ENCODE measurements at regions not wholly inside any gene's neighbourhood (a gene's known extent, or its start where the extent isn't known, plus 50 kb on each side); places are given as distances from the start of the nearest gene placed in this dataset.
A peak's percentile ranks its signal among the peaks of the same experiment; 100 is the strongest.

DNA sequence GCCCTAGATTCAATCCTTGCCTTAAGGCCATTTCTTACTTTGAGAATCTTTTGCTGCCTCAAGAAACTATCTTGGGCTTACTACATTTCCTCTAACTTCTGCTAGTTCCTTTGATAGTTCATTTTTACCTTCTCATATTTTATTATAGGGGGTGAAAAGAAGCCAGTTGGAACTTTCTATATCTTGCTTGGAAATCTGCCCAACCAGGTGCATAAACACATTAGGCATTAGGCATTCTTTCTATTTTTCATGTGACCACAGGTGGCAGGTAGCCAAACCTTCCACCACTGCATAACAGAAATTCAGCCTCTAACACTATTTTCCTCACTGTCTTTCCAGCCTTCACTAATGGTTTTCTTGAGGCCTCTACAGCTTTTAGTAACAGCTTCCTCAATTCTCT lies 300.0 kb upstream of the SP8 start:
- no peak for DNase-seq (ENCODE audit: low read depth, low spot score)

DNA sequence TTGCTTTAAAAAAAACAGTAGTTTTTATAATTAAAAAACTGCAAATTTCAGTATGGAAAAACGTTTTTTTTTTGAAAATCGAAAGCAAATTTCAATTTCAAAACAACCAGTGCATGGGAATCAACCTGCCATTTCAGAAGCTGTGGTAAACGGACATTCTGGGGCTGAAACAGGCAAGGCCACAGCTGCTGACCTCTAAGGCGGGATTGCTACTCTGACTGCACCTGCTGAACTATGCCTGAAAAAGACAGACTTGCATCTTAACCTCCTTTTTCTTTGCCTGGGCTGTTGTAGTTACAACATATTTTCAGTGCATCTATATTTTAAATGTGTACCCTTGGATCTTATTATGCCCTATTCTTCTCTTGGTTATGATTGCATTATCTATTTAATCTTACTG lies 303.0 kb upstream of the SP8 start:
- no peak for DNase-seq (ENCODE audit: low read depth, low spot score)

DNA sequence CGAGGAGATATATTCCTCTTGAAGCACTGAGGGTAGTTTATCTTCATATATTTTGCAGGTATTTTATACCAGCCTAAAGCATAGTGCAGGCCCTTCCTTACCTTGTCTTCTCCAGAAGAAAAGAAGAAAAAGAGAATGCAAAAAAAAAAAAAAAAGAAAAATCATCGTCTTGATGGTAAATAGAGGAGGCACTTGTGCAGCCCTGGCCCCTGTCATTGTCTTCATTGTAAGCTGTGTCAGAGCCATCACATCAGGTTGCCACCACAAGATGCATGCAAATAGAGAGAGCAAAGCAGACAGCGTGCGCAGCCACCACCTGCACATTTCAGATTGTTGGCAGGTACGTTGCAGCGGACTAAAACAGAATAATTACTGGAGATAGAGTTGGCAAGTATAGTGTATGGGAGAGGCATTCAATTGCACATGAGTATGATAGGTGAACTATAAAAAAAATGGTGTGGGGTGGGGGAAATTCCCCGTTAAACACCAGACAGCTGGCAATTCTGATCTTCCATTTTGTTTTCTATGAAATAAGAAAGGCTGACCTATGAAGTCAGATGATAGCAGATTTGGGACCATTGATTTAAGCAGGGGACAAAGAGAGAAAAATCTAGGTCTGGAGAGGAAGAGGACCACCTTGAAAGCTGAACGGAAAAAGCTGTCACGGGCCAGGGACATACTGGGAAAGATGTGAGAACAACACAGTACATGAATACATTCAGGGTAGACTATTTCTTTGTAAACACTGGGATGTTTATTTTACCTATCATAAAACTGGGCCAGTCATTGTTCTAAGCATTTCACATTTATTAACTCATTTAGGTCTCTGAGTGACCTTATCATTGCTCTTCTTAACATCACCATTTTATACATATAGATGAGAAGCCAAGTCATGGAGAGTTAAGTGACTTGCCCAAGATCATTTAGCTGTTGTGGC lies 306.3 kb upstream of the SP8 start:
- DNase-seq (ENCODE audit: low read depth, low spot score) = no peak

DNA sequence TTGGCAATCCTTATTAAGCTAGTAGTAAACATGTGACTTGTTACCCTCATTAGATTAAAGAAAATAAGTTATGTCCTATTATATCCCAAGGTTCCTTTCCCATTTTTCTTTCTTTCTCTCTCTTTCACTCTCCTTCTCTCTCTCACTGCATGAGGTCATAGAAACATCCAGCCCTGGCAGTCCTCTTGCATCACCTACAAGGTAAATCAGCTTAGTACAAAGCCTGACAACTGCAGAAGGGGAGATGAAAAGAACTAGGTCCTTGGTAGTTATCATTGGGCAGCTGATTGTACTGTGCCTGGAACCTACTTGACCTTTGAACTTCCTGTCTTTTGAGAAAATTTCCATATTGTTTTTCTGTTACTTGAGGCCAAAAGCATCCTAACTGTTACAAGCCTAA lies 307.9 kb upstream of the SP8 start:
- no peak for DNase-seq (ENCODE audit: low read depth, low spot score)

DNA sequence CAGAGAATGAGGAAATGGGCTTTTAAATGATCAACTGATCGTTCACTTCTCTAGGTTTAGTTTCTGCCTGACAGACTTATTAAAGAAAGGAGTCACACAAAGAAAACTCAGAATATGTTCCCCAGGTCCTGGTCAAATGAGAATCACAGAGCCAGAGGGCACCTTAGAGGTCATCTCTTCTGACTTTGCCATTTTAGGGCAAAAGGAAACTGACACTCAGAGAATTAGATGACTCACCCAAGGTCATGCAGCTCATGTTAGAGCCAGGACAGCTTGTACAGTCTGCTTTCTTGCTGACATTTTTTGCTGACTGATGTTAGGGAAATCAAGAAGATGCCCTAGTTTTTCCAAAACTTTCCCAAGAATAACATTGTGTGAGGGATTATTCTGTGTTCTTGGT lies 312.7 kb upstream of the SP8 start:
- DNase-seq (ENCODE audit: low read depth, low spot score) = no peak

DNA sequence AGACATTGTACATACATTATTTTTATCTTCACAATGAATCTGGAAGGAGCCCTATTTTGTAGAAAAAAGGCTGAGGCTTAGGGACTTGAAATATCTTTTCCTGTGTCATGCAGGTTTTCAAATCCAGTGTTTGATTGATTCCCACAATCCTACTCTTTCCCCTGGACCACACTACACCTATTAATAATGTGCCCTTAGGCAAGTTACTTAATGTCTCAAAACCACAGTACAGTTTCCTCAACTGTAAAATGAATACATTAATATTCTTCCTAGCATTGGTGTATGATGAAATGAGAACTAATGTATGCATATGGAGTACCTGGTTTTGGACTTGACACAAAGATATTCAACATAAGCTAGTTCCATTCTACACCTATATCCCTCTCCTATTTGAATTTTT lies 313.3 kb upstream of the SP8 start:
- DNase-seq (ENCODE audit: low read depth, low spot score) = no peak

DNA sequence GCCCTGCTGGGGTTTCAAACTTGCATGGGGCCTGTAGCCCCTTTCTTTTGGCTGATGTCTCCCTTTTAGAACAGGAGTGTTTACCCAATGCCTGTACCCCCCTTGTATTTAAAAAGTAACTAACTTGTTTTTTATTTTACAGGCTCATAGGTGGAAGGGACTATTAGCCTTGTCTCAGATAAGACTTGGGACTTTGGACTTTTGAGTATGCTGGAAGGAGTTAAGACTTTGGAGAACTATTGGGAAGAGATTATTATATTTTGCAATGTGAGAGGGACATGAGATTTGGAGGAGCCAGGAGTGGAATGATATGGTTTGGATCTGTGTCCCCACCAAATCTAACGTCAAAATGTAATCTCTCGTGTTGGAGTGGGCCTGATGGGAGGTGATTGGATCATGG lies 314.9 kb upstream of the SP8 start:
- DNase-seq (ENCODE audit: low read depth, low spot score) = no peak

DNA sequence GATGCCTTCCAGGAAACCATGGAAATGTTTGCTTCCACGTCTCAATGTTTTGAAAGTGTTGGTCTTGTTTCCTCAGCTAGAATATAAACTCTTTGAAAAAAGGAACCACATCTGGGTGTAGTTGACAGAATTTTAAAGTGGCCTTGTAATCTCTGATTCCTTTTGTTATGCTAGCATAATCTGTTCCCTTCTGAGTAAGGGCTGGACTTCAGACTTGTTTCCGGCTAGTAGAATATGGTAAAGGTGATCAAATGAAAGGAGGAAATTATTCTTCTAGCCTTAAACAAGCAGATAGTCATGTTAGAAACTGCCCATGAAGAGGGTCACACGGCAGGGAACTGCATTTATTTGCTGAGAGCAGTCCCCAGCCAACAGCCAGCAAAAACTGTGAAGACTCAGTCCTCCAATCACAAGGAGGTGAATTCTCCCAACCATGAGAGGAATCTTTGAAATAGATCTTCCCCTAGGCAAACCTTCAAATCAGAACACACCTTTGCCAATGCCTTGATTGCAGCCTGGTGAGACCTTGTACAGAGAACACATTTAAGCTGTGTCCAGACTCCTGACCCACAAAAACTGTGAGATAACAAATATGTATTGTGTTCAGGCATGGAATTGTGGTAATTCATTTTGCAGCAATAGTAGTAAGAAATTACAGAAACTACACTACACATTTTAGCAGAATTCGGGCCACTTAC lies 316.9 kb upstream of the SP8 start:
- DNase-seq (ENCODE audit: low read depth, low spot score) = no peak

DNA sequence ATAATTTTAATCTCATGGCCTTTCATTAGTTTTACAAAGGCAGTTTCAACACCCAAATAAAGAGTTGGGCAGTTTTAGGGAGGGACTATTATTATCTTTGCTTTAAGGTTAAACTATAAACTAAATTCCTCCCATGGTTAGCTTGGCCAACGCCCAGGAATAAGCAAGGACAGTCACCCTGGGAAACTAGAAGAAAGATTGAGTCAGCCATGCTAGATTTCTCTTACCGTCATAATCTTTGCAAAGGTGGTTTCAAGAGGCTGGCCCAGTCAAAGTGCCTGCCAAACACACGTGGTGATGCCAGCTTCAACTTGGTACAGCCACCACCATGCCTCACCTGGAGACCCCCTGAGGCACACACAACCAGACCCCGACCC lies 317.4 kb upstream of the SP8 start:
- no peak for DNase-seq (ENCODE audit: low read depth, low spot score)

DNA sequence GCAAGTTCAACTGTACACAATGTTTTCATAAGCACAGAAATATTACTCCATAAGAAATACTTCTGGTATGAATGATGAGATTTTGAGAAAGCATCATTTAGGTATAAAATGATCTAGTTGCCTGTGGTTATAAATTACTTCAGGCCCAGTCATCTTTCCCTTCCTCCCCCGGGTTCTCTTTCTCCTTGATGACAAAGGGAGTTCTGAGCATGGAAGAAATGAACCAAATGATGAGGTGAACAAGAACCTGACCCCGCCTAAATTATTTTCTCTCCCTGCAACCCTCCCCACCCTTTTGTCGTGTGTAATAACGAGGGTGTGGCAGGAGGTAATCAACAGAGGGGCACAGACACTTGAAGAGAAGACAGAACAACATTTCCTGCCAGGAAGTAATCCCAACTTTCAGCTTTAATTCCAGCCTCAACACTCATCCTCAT lies 319.6 kb upstream of the SP8 start:
- DNase-seq (ENCODE audit: low read depth, low spot score) = no peak

DNA sequence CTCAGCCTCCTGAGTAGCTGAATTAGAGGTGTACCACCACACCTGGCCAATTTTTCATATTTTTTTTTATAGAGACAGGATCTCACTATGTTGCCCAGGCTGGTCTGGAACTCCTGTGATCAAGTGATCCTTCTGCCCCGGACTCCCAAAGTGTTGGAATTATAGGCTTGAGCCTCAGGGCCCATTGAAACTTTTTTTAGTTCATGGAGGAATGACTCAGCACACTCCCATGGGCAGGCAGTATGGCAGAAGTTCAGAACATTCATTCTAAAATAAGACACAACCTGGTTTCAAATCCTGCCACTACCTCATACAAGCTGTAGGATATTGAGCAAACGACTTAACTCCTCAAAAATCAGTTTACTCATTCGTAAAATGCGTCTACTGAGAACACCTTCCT lies 320.4 kb upstream of the SP8 start:
- no peak for DNase-seq (ENCODE audit: low read depth, low spot score)

DNA sequence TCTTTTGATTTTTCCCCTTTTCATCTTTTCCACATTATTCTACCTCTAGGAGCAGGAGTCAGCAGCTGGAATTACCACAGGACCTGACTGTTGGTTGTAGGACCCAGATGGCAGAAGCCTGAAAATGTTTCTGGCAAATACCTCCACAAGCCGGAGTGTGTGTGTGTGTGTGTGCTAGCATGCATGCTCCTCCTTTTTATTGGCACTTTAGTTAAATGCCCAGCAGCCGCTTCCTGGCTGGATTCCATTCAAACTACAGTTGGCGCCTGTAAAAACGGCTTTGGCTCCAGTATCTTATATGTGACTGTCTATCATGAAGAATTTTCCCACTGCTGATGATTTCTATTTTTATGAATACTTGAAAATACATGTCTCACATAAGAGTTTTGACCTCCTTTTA lies 319.7 kb upstream of the SP4 start:
- no peak for DNase-seq (ENCODE audit: low read depth, low spot score)

DNA sequence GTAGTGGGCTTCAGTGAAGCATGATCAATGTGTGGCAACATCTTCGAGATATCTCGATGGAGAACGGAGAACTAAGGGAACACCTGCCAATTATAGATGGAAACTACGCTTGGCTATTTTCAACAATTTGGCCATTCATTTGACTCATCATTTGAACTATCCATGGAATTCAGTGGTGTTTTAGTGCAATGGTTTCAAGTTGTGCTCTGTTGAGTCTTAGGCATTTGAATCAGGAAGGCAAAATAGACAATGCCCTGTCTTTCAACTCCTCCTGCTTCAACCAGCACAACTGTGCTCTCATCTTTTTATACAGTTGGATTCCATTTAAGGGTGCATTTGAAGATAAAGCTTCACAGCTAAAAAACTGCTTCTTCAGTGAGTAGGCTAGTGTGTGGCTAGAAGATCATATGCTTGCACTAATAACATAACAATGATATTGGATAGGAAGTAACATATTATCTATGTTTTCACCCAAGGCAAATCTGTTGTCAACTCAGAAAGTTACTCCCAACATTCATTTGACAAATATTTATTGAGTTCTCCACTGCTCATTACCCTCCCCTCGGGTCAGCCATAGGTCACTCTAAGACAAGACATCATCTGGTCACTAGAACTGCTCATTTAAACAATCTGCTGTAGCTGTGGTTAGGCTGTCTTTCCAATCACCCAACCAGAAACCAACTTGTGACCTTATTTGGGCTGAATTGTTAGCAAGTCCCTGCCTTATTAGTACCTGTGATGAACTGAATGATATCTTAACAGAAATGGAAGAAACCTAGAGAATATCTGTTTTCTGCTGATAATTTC lies 314.1 kb upstream of the SP4 start:
- DNase-seq (ENCODE audit: low read depth, low spot score) = no peak

DNA sequence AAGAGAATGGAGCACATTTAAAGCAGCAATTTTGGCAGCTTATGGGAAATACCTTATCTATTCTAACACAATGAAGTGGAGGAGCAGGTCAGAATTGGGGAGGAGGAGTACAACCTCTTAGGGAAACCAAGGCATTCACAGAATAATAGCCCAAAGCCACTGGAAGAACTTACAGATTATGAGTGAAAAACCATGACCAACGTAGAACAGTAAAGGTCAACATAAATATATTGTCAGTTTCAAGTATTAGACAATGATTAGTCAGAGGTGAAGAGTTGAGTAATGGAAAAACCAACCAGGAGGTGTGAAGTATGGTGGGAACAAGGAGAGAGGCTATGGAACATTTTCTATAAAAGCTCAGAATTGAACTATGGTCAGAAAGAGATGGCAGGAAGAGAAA lies 304.3 kb upstream of the SP4 start:
- DNase-seq (ENCODE audit: low read depth, low spot score) = no peak

DNA sequence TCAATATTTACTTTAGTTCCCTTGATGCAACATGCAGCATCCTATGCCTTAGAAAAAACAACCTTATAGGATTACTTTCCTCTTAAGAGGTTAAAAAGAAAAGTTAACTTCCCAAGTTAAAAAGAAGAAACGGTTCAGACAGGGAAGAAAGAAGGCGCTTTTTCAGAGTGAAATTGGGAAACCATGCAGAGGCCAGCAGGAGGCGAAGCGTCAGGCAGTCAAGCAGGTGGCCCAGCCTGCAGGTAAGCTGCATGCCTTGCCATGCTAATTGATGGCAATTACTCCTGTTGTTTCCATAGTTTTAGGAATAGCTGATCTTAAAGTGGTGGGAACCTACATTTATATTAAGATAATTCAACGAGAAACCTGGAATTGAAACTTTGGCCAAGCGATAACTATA lies 302.6 kb upstream of the SP4 start:
- DNase-seq (ENCODE audit: low read depth, low spot score) = peak; percentile 23

DNA sequence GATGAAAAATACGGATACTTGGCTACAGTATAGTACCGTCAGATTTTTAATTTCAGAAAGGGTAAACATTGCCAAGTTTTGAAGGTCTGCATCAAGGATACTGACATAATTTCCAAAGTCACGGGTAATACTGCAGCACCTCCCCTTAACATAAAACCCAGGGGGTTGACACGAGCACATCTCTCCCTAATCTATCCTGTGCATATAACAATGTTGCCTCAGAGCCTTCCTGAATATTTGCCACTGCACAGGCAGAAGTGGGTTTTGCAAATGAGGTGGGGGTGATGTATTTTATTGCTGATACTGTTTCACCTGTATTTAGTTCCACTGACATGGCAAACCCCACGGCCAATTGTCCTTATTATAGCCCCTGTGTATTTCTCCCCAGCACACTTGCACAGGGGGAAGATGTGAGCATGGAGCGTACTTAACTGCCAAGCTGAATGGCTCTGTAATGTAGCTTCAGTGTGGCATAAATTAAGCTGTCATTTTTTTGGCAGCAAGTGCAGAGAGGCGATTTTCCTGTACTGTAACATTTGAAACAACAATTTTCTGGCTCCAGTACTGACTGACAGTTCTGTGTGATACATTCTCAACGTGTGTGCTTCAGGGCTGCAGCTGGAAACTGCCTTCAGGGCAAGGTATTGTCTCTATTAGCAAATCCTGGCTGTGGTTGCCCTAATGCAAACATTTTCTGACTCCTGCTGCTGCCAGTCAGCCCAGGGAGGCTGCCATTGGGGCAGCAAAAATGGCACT lies 299.6 kb upstream of the SP4 start:
- DNase-seq (ENCODE audit: low read depth, low spot score) = no peak

DNA sequence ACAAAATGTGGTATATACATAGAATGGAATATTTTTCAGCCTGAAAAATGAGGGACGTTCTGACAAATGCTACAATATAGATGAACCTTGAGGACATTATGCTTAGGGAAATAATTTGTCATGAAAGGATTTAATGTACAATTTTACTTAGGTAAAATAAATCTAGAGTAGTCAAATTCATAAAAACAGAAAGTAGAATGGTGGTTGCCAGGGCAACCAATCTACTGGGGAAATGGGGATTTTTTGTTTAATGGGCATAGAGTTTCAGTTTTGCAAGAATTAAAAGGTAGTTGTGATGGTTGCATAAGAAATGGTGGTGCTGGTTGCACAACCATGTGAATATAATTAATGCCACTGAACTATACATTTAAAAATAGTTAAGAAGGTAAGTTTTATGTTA lies 296.0 kb upstream of the SP4 start:
- no peak for DNase-seq (ENCODE audit: low read depth, low spot score)

DNA sequence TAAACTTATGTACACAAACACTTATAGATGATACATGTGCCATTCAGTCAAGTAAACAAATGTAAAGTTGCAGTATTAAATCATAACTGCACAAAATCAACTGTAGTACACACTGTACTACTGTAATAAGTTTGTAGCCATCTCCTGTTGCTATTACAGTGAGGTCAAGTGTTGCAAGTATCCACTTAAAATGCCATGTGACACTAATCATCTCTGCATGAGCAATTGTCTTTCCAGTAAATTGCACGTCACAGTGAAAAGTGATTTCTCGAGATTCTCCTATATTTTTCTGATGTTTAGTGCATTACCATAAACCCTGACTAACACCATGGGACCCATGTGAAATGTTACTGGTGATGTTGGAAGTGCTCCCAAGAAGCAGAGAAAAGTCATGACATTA lies 293.3 kb upstream of the SP4 start:
- DNase-seq (ENCODE audit: low read depth, low spot score) = no peak

DNA sequence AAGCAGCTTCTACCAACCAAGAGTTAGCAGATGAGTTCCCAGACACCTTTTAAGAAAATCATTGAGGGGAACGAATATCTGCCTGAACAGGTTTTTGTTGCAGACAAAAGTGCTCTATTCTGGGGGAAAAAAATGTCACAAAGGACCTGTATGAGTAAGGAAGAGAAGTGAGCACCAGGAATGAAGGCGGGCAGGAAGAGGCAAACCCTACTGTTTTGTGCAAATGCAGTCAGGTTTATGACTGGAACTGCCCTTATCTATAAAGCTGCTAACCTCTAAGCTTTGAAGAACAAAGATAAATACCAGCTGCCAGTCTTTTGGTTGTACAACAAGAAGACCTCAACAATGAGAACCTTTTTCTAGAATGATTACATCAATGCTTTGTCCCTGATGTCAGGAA lies 292.4 kb upstream of the SP4 start:
- no peak for DNase-seq (ENCODE audit: low read depth, low spot score)

DNA sequence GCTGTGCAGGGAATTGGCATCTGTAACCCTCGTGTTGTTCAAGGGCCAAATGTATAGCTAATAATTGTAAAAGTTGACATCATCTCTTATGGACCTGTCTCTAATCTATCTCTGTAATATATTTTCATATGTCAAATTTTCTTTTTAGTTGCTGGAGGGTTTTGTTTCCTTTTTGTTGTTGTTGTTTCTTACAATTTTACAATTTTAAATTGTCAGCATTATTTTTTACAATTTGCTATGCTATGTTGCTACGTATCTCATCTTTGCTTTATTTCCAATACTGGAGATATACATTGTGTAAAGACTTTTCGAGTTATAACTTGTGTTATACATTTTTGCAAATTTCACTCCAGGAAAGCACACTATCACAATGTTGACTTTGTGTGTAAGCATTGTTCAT lies 290.2 kb upstream of the SP4 start:
- DNase-seq (ENCODE audit: low read depth, low spot score) = no peak

DNA sequence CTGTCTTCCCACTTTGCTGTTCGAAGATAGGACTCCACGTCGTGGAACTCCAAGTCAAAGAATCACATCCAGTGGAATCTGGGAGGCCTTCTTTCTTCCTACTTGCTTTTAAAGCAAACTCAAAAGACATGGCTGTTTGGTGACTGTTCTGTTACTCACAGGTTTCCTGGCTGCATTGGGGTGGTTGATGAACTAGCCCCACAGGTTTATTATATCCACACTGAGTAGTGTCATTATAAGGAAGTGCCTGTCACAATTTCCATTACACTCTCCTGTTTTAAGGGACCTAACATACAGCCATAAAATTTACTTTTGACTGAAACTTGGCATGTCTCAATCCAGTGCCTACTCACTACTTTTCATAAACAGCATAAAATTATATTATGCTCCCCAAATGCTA lies 287.3 kb upstream of the SP4 start:
- DNase-seq (ENCODE audit: low read depth, low spot score) = no peak

DNA sequence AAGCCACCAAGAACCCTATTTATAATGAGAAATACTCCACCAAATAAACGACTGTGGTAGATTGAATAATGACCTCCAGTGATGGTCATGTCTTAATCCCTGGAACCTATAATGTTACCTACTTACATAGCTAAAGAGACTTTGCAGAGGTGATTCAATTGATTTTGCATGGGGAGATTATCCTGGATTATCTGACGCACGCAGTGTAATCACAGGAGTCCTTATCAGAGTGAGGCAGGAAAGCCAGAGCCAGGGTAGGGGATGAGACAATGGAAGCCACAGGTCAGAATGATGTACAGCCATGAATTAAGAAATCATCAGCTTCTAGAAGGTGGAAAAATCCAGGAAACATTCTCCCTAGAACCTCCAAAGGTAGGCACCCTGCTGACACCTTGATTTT lies 286.4 kb upstream of the SP4 start:
- DNase-seq (ENCODE audit: low read depth, low spot score) = no peak
